HG03039 (cell line): ENCODE measurements at regions not wholly inside any gene's neighbourhood (a gene's known extent, or its start where the extent isn't known, plus 50 kb on each side); places are given as distances from the start of the nearest gene placed in this dataset.
"Not testable (repeated sequence)": the region's sequence is repeated elsewhere in the genome, so short reads cannot be mapped to it uniquely, and the experiment has no call there.

ENCODE experiments used
- ATAC-seq: cut with Tn5 transposase; IDR thresholded peaks from one replicate; pipeline ENCODE4 v1.9.1; 2021; ENCODE audit warnings: mild to moderate bottlenecking, moderate library complexity; ENCODE audit not compliant: unreplicated experiment

GRCh38 chr18:76721207-76721996, 101.0 kb upstream of the ZNF236 start:
- ATAC-seq = no peak

- no peak for ATAC-seq
Observed at GRCh38 chr18:76720683-76721082, 101.7 kb upstream of the ZNF236 start.

- no peak for ATAC-seq
Observed at GRCh38 chr18:76715012-76715610, 107.2 kb upstream of the ZNF236 start.

DNA sequence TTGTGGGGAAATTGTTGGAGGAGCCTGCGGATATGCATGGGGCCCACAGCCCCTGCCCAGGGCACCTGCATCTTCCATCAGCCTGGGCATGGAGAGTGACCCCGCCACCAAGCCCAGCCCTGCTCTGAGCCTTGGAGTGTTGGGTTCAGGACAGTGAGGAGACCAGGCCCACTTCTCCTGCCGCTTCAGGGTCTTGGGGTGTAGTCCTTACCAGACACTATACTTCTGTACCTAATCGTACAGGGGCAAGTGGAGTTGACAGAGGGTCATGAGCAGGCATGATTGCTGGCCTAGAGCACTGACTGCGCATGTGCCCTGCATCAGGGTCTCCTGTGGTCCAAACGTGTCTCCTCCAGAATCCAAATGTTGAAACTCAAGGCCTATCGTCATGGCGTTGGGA, 108.9 kb upstream of the ZNF236 start:
- no peak for ATAC-seq

GRCh38 chr18:76712511-76713140, 109.7 kb upstream of the ZNF236 start:
- no peak for ATAC-seq

DNA sequence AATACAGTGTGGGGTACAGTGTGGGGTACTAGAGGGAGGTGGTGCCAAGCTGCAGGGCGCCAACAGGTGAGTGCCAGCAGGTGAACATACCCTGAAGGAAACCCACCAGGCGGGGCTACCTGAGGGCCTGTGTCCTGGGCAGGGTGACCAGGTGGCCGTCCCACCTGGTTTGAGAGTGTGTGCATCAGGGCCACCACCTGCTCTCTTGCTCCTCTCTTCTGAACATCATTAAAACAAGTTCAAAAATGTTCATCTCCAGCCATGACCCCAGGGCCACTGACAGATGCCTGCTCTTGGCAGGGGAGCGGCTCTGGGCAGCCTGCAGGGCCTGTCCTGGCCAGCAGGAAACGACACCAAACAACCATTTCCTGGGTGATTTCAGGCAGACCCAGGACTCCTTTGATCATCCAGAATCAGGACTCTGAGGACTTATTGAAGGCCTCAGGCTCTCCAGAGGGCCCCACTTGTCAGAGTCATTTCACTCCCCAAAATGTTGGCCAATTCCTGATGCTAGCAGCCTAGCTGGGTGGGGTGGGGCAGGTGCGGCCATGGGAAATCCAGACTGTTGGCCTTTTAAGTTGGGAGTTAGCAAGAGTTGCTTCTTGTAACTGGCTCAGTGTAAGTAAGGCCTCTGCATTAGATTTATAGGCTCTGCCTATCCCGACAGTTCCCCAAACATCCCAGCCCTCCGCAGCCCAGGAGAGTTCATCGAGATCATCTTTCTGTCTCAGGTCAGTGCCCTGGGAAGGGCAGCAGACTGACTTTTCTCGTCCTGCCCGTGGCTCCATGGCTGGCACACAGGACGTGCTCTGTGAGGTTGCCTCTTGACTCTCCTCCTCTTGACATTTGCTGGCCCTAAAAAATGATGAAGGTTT, 111.5 kb upstream of the ZNF236 start:
- ATAC-seq = no peak

DNA sequence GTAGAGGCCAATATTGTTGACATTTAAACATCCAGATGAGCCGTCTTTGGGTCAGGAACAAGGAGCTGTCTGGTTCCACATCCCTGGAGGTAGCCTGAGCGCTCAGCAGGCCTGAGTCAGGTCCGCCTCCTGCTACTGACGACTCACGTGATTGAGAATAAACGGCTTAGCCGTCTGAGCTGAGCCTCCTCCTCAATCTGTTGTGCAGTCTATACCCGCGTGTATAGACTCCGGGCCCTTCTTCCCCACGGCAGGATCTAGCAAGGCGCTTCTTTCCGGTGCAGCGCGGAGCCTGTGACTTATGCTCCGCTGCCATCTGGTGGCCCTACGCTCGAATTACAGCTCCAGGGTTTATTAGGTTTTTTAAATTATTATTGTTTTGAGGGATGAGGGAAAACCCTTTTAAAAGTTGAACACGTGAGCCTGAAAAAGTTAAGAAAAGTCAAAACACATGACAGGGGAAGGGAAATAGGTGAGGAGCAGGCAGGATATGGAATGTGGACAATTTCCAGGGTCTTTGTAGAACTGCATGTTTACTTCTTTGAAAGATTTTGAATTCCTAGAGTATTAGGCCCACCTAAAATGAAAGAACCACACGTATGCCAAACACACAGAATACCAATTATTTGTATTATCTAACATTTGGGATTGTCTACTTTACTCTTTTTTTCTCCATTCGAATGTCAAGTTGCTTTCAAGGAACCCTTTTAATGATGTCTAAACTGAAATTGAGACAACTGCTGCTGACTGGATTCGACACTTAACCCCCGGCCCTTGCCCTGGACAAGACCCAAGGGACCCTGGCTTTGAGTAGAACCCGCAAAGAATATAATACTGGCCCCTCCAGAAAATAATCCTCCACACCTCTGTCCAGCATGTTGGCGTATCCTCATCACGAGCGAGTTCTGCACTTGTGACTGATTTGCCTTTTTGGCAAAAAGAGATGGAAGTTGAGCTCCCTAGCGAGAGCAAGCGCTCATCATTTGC, 112.4 kb upstream of the ZNF236 start:
- ATAC-seq = peak; percentile 79

GRCh38 chr18:76708722-76709353, 113.5 kb upstream of the ZNF236 start:
- no peak for ATAC-seq

GRCh38 chr18:76708071-76708721, 114.2 kb upstream of the ZNF236 start:
- ATAC-seq = no peak

GRCh38 chr18:76707534-76707933, 114.8 kb upstream of the ZNF236 start:
- no peak for ATAC-seq

DNA sequence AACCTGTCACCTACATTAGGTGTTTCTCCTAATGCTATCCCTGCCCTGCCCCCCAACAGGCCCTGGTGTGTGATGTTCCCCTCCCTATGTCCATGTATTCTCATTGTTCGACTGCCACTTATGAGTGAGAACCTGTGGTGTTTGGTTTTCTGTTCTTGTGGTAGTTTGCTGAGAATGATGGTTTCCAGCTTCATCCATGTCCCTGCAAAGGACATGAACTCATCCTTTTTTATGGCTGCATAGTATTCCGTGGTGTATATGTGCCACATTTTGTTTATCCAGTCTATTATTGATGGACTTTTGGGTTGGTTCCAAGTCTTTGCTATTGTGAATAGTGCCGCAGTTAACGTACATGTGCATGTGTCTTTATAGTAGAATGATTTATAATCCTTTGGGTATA, 117.8 kb upstream of the ZNF236 start:
- ATAC-seq = not testable (repeated sequence)

DNA sequence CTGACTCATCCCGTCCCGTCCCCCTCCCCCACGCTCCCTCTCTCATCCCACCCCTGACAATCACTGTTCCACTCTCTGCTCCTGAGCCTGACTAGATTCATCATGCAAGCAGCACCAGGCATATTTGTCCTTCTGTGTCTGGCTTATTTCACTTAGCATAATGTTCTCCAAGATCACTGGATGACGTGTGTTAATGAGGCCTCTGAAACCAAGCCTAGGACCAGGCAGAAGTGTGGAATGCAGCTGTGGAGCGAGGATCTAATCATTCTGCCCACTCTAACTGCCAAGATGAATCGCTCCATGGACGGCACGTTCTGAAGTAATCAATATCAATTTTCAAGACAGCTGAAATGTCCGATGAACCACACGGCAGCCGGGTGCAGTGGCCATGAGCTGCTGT, 122.4 kb upstream of the ZNF236 start:
- no peak for ATAC-seq

GRCh38 chr18:76697441-76697901, 124.9 kb upstream of the ZNF236 start:
- no peak for ATAC-seq

DNA sequence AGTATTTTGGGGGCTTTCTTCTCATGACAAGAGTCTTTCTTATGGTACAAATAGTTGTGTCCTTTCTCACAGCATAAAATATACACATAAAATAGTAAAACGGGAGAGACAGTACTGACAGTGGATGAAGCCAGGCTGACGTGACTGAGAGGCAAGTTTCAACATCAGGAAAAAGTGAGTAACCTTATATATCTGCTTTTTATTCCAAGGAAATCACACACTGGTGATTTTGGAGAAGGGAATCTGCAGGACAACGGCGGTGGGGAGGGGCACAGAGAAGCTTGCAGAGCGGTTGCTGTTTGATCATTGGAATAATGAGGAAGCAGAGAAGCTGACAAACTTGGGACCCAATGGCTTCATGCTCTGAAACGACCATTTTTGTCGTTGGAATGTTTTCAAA, 130.6 kb upstream of the ZNF236 start:
- no peak for ATAC-seq

DNA sequence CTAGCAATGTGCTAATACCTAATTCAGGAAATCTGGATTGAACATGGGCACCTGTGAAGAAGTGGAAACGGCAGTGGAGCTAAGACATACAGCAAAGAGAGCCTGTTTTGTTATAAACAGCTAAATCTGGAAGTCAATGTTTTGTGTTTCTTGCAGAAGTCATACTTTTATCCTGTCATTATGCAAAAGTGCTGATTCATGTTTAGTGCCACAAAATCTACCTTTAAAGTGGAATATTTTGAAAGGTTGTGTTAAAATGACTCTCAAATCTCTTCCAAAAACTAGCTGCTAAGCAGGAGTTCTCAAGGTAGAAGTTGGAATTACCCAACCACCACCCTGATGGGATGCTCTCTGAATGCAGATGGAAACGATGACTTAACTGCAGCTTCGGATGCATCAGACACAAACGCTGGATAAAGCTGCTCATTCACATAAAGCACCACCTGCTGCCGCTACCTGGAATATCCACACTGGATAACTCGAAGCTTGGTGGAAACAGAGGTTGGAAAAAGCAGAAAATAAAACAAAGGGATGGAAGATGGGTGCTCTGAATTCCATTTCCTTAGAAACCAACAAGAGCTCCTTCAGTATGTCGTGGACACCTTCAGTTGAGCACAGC, 132.6 kb upstream of the ZNF236 start:
- no peak for ATAC-seq

GRCh38 chr18:76688724-76689472, 133.5 kb upstream of the ZNF236 start:
- ATAC-seq = no peak

DNA sequence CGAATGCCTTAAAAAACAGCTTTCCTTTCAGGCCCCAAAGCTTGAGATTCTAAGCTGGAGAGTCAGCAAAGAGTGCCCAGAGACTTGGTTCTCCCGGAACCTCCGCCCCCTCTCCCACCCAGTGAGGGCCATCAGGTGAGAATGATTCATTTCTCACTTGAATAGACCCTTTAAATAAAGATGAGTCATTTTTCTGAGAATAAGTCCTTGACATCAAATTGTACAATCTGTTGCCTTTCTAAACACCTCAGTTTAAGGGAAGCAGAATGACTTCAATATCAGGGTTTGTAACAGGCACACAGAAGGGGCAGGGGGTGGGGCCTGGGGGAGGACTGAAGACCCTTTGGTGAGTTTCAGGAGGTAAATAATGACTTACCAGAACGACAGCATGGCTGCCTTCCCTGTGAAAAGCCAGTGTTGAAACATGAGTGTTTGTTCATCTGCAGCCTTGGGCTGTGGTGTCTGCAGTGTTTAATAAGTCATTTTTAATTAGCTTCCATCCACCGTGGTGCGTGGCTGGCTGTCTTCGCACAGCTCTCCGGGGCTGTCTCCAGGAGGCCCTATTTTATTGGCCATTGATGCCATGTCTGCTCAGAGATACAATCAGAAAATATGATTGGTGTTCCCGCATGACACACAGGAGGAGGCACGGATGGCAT, 134.9 kb upstream of the ZNF236 start:
- no peak for ATAC-seq
